DOHH2 (cell line): ENCODE measurements at regions not wholly inside any gene's neighbourhood (a gene's known extent, or its start where the extent isn't known, plus 50 kb on each side); places are given as distances from the start of the nearest gene placed in this dataset.

Source experiments
- EZH2phosphoT487 ChIP-seq: fragments of 200-600 bp; sonication (generic); IDR thresholded peaks from 2 replicates; pipeline ENCODE4 v1.6.1; 2017; ENCODE audit warnings: borderline replicate concordance, mild to moderate bottlenecking, antibody characterized with exemption, low read length, moderate library complexity, mixed read lengths
- TF ChIP-seq, protein P1 (sequence below): fragments of 200-600 bp; sonication (generic); IDR thresholded peaks from one replicate; pipeline ENCODE4 v1.5.1; 2014; ENCODE audit warnings: antibody characterized with exemption, mild to moderate bottlenecking, low read depth, low read length; ENCODE audit not compliant: poor library complexity, severe bottlenecking

DNA sequence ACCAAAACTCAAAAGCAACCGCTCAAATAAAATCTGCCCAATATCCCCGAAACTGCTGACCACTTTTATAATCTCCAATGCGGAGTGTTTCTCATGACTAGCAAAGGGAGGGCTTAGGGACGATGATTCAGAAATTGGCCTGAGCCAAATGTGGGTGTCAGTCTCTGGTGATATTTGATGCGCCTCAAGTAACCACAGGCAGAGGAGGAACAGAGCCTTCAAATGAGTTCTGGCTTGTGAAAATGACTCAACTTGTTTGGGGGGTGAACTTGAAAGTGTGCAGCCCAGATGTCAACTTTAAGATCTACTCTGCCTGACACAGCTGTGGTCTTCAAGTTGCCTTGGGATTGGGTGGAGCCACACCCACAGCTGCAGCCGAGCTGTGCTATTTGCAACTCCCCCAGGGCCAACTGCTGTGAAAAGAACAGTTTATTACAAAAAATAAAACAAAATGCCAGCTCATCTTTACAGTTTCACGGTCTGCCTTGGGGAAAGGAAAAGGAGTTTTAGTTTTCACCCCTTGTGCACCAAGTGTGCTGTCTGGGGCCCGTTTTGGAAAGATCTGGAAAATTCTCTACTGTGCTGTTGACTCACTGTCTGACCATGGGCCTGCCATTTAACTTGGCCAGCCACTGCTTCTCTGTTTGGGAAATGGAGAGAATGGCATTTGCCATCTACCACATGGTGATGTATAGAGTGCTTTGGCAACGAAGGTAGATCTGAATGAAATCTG, 222.1 kb downstream of the MTX2 start:
- TF ChIP-seq, protein P1, sequence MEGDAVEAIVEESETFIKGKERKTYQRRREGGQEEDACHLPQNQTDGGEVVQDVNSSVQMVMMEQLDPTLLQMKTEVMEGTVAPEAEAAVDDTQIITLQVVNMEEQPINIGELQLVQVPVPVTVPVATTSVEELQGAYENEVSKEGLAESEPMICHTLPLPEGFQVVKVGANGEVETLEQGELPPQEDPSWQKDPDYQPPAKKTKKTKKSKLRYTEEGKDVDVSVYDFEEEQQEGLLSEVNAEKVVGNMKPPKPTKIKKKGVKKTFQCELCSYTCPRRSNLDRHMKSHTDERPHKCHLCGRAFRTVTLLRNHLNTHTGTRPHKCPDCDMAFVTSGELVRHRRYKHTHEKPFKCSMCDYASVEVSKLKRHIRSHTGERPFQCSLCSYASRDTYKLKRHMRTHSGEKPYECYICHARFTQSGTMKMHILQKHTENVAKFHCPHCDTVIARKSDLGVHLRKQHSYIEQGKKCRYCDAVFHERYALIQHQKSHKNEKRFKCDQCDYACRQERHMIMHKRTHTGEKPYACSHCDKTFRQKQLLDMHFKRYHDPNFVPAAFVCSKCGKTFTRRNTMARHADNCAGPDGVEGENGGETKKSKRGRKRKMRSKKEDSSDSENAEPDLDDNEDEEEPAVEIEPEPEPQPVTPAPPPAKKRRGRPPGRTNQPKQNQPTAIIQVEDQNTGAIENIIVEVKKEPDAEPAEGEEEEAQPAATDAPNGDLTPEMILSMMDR, result no peak
- TF ChIP-seq EZH2phosphoT487, result no peak
